ENCODE measurements at regions not wholly inside any gene's neighbourhood (a gene's known extent, or its start where the extent isn't known, plus 50 kb on each side); places are given as distances from the start of the nearest gene placed in this dataset.
A peak's percentile ranks its signal among the peaks of the same experiment; 100 is the strongest.

DNA sequence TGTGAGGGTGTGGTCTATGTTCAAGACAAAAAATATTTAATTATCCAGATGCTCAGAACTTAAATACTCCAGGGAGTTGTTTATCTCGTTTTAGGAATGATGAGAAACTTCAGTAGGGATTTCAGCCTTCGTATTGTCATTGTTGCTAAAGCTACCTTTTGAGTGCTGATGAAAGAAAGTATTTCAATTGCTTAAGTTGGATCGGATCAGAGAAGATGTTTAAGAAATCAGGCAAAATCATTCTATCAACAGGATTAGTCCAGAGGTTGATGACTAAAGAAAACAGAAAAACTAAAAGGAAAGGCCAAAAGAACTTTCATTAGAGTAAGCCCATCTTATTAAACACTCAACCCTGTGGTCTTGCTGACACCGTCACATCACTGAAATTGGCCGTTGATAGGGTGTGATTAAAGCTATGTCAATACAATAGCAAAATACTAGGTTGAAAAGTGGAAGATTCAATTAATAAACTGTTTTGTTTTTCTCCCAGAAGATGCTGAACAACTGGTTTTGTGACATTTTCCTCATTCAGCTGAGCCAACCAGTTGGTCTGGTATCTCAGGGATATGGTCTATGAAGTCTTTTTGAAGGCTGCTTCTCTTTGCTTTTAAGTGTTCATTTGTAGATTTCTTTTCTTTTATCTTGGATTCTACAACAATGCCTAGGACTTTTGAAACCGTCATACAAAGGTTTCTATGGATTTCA lies 551.7 kb downstream of the SLC4A3 start:
- 35 to 50% methylated on average over 6 of the region's 6 CpGs for WGBS, 2 donors
- Histone ChIP-seq H3K4me1 (peaks cover 0 to 49% (median 8%) of the 10 kb centered on the region in 3 donors), H3K27ac (peak overlapping the region in 3 of 4 donors; percentile 58 to 70 (median 70)), H3K27me3 (no peaks in the 10 kb centered on the region), H3K9me3 (no peaks in the 10 kb centered on the region), H3K4me3 (no peak overlapping the region), H3K36me3 (no peaks in the 10 kb centered on the region)
- DNase-seq: no peak
- intact Hi-C loops (cut with DNase I): no loop called here
- TF ChIP-seq POLR2A (IDR thresholded peaks at IDR 0.05): no peak
- TF ChIP-seq, protein P1, sequence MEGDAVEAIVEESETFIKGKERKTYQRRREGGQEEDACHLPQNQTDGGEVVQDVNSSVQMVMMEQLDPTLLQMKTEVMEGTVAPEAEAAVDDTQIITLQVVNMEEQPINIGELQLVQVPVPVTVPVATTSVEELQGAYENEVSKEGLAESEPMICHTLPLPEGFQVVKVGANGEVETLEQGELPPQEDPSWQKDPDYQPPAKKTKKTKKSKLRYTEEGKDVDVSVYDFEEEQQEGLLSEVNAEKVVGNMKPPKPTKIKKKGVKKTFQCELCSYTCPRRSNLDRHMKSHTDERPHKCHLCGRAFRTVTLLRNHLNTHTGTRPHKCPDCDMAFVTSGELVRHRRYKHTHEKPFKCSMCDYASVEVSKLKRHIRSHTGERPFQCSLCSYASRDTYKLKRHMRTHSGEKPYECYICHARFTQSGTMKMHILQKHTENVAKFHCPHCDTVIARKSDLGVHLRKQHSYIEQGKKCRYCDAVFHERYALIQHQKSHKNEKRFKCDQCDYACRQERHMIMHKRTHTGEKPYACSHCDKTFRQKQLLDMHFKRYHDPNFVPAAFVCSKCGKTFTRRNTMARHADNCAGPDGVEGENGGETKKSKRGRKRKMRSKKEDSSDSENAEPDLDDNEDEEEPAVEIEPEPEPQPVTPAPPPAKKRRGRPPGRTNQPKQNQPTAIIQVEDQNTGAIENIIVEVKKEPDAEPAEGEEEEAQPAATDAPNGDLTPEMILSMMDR (IDR thresholded peaks at IDR 0.05): no peak

DNA sequence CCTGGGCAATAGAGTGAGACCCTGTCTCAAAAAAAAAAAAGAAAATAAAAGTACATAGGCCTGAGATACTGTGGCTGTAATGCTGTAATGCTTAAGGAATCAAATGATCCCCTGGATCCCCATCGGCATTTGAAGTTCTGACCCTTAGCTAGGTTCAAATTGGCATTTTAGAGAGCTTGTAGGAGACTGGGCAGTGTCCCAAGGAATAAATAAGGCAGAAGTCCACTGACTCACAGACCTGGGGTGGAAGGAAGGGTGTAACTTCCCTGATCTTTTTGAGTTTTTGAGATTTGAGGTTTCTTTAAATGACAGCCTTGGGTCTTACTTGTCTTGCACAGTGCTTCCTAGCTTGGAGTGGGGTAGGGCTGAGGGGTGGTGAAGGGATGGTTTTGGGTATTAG lies 553.7 kb downstream of the SLC4A3 start:
- no peak overlapping the region for H3K4me3 ChIP-seq
- intact Hi-C loops (cut with DNase I): no loop called here
- 87 to 95% methylated on average over 1 of the region's 1 CpG for WGBS, 2 donors

DNA sequence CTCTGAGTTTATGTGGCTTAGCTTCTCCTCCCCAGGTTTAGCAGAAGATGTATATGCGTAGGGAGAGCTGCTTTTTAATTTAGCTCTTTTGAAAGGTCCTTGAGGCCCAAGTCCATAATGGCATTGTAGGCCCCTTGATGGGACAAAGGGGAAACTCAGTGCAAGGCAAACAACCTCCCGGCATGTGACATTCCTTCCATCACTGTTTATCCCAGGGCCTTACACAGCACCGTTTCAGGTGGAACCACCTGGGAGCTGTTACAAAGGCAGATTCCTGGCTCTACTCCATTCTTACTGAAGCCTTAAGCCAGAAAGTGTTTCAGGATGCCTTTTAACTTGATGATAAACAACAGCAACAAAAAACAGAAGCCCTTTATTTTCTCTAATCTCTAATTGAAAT lies 555.4 kb downstream of the SLC4A3 start:
- WGBS, 2 donors: 72 to 75% methylated on average over 3 of the region's 3 CpGs
- H3K27ac ChIP-seq: no peak overlapping the region
- intact Hi-C loops (cut with DNase I): no loop called here

More for the DNA sequence above, 553.7 kb downstream of the SLC4A3 start:
- H3K9me3 ChIP-seq: no peaks in the 10 kb centered on the region
- DNase-seq: no peak
- no peaks in the 10 kb centered on the region for H3K27me3 ChIP-seq
- peaks cover 0 to 31% (median 0%) of the 10 kb centered on the region in 3 donors for H3K4me1 ChIP-seq
- peak overlapping the region in 3 of 4 donors; percentile 23 to 70 (median 70) for H3K27ac ChIP-seq
- TF ChIP-seq POLR2A (IDR thresholded peaks at IDR 0.05): no peak
- TF ChIP-seq, protein P1 (IDR thresholded peaks at IDR 0.05): no peak
- no peaks in the 10 kb centered on the region for H3K36me3 ChIP-seq

DNA sequence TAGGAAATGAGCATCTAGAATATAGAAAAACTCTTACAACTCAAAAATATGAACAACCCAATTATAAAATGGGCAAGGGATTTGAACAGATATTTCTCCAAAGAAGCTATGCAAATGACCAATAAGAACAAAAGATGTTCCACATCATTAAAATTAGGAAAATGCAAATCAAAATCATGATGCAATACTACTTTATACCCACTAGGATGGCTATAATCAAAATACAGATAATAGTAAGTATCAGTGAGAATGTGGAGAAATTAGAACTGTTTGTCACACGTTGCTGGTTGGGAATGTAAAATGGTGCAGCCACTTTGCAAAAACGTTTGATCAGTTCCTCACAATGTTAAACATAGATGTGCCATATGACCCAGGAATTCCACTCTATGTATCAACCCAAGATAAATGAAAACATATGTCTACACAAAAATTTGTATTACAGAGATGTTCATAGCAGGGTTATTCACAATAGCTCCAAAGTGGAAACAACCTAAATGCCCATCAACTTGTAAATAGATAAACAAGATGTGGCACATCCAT lies 558.4 kb downstream of the SLC4A3 start:
- DNase-seq: no peak
- intact Hi-C loops (cut with DNase I): no loop called here
- H3K4me1 ChIP-seq: peaks cover 0 to 24% (median 0%) of the 10 kb centered on the region in 3 donors
- H3K27me3 ChIP-seq: no peaks in the 10 kb centered on the region
- no peaks in the 10 kb centered on the region for H3K36me3 ChIP-seq
- H3K9me3 ChIP-seq: no peaks in the 10 kb centered on the region
- H3K4me3 ChIP-seq: no peak overlapping the region
- H3K27ac ChIP-seq: no peak overlapping the region
- 55 to 63% methylated on average over 2 of the region's 2 CpGs for WGBS, 2 donors
- TF ChIP-seq, protein P1 (IDR thresholded peaks at IDR 0.05): no peak
- no peak for TF ChIP-seq POLR2A (IDR thresholded peaks at IDR 0.05)

More for the DNA sequence above, 555.4 kb downstream of the SLC4A3 start:
- no peaks in the 10 kb centered on the region for H3K36me3 ChIP-seq
- no peaks in the 10 kb centered on the region for H3K9me3 ChIP-seq
- no peaks in the 10 kb centered on the region for H3K27me3 ChIP-seq
- no peak for DNase-seq
- TF ChIP-seq, protein P1 (IDR thresholded peaks at IDR 0.05): no peak
- TF ChIP-seq POLR2A (IDR thresholded peaks at IDR 0.05): no peak
- peaks cover 0 to 34% (median 0%) of the 10 kb centered on the region in 3 donors for H3K4me1 ChIP-seq
- no peak overlapping the region for H3K4me3 ChIP-seq

DNA sequence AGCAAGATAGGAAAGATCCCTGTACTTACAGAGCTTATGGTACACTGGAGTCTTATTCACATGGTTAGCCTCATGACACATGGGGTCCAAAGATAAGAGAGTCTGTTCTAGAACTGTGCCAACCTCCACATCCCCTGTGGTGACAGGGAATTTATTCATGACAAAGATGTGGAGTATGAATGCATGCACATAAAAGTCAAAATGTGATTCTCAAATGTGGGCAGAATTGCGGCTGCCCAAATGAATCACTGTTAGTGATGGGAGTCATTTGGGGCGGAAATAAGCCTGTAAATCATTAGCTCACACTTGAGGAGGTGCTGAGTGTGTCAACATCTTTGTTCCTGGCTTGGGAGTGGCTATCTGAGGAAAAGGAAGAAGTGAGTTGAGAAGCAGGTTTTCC lies 560.6 kb downstream of the SLC4A3 start:
- intact Hi-C loops (cut with DNase I): no loop called here
- Histone ChIP-seq H3K4me3 (no peak overlapping the region), H3K27me3 (no peaks in the 10 kb centered on the region), H3K4me1 (peaks cover 0 to 16% (median 0%) of the 10 kb centered on the region in 3 donors), H3K36me3 (no peaks in the 10 kb centered on the region), H3K9me3 (peaks cover 0 to 5% (median 0%) of the 10 kb centered on the region in 3 donors), H3K27ac (peak overlapping the region; percentile 21 to 75 (median 26))
- DNase-seq: no peak
- WGBS, 2 donors: 52 to 73% methylated on average over 2 of the region's 2 CpGs
- TF ChIP-seq, protein P1 (IDR thresholded peaks at IDR 0.05): no peak
- no peak for TF ChIP-seq POLR2A (IDR thresholded peaks at IDR 0.05)
